DOHH2 (cell line): ENCODE measurements at regions not wholly inside any gene's neighbourhood (a gene's known extent, or its start where the extent isn't known, plus 50 kb on each side); places are given as distances from the start of the nearest gene placed in this dataset.

Experiments used
- H3F3A ChIP-seq: fragments of 200-600 bp; sonication (generic), shearing (Covaris generic); 2 replicates; pipeline ENCODE4 v1.6.0; 2016; ENCODE audit warnings: antibody characterized with exemption, mild to moderate bottlenecking; ENCODE audit not compliant: control insufficient read depth, insufficient read depth
- H3K27ac ChIP-seq: fragments of 200-600 bp; sonication (generic); 2 replicates; pipeline ENCODE4 v1.5.1; 2014; ENCODE audit warnings: low read depth, mild to moderate bottlenecking, low read length, moderate library complexity
- H3K27me3 ChIP-seq: fragments of 200-600 bp; sonication (generic); 2 replicates; pipeline ENCODE4 v1.6.1; 2014; ENCODE audit warnings: mild to moderate bottlenecking, low read length, mixed read lengths; ENCODE audit not compliant: control insufficient read depth
- H3K36me3 ChIP-seq: fragments of 200-600 bp; sonication (generic); 2 replicates; pipeline ENCODE4 v1.6.1; 2014; ENCODE audit warnings: mild to moderate bottlenecking, low read length, moderate library complexity, mixed read lengths; ENCODE audit not compliant: control insufficient read depth
- H3K4me1 ChIP-seq: fragments of 200-600 bp; sonication (generic); 2 replicates; pipeline ENCODE4 v1.6.1; 2014; ENCODE audit warnings: mild to moderate bottlenecking, low read length, mixed read lengths; ENCODE audit not compliant: control insufficient read depth
- H3K4me2 ChIP-seq: fragments of 200-600 bp; sonication (generic); 2 replicates; pipeline ENCODE4 v1.6.0; 2014; ENCODE audit warnings: mild to moderate bottlenecking, low read length, moderate library complexity
- H3K4me3 ChIP-seq: fragments of 200-600 bp; sonication (generic); 2 replicates; pipeline ENCODE4 v1.5.1; 2014; ENCODE audit warnings: mild to moderate bottlenecking, low read length, mixed read lengths
- H3K79me2 ChIP-seq: fragments of 200-600 bp; sonication (generic); 2 replicates; pipeline ENCODE4 v1.6.1; 2014; ENCODE audit warnings: mild to moderate bottlenecking, low read length, mixed read lengths; ENCODE audit not compliant: control insufficient read depth
- H3K9me2 ChIP-seq: fragments of 200-600 bp; sonication (generic); replicated peaks from 2 replicates; pipeline ENCODE4 v1.6.1; 2014; ENCODE audit warnings: mild to moderate bottlenecking, low read length, mixed read lengths; ENCODE audit not compliant: control insufficient read depth
- H3K9me3 ChIP-seq: fragments of 200-600 bp; sonication (generic); 2 replicates; pipeline ENCODE4 v1.6.1; 2014; ENCODE audit warnings: antibody characterized with exemption, low read length, mixed read lengths; ENCODE audit not compliant: control insufficient read depth, insufficient read depth
- H4K20me1 ChIP-seq: fragments of 200-600 bp; sonication (generic); 2 replicates; pipeline ENCODE4 v1.6.0; 2014; ENCODE audit warnings: low read depth, mild to moderate bottlenecking, antibody characterized with exemption, low read length, moderate library complexity; ENCODE audit not compliant: control insufficient read depth, insufficient read depth
- EZH2phosphoT487 ChIP-seq: fragments of 200-600 bp; sonication (generic); IDR thresholded peaks from 2 replicates; pipeline ENCODE4 v1.6.1; 2017; ENCODE audit warnings: borderline replicate concordance, mild to moderate bottlenecking, antibody characterized with exemption, low read length, moderate library complexity, mixed read lengths
- TF ChIP-seq, protein P1 (sequence below): fragments of 200-600 bp; sonication (generic); IDR thresholded peaks from one replicate; pipeline ENCODE4 v1.5.1; 2014; ENCODE audit warnings: antibody characterized with exemption, mild to moderate bottlenecking, low read depth, low read length; ENCODE audit not compliant: poor library complexity, severe bottlenecking

DNA sequence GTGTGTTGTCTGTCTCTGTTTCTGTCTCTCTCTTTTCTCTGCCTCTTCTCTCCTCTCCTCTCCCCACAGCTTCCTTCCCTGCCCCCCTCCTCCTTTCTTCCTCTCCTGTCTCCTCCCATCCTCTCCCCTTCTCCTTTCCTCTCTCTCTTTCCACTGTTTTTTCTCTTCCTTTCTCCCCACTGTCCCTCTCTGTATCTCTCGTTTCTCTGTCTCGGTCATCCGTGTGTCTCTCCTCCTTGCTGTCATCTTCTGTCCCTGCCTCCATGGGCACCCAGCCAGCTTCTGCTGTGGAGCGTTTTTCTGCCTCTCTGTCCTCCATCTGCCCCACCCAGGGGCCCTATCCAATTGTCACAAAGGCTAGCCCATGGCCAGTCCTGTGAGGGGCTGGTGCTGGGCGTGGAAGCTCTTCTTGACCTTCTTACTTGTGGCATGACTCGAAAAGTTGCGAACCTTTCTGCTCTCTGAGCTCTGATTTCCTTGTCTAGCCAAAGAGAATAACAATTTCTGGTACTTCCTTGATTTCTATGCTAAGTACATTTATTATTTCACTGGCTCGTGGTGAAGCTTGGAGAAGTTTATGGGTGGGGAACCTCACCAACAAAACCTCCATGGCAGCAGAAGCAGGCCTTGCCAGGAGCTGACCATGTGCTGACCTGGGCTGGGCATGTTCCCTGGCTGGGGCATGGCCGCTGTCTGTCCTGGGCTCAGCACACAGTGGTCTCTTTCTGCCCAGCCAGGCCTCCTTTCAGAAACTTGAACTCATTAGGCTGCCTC is 69.3 kb downstream of the CEBPB start:
- no peaks in the 10 kb centered on the region for H4K20me1 ChIP-seq
- no peak overlapping the region for H3K4me2 ChIP-seq
- H3K9me2 ChIP-seq: no peaks in the 10 kb centered on the region
- no peaks in the 10 kb centered on the region for H3K79me2 ChIP-seq
- no peak overlapping the region for H3K4me3 ChIP-seq
- TF ChIP-seq, protein P1, sequence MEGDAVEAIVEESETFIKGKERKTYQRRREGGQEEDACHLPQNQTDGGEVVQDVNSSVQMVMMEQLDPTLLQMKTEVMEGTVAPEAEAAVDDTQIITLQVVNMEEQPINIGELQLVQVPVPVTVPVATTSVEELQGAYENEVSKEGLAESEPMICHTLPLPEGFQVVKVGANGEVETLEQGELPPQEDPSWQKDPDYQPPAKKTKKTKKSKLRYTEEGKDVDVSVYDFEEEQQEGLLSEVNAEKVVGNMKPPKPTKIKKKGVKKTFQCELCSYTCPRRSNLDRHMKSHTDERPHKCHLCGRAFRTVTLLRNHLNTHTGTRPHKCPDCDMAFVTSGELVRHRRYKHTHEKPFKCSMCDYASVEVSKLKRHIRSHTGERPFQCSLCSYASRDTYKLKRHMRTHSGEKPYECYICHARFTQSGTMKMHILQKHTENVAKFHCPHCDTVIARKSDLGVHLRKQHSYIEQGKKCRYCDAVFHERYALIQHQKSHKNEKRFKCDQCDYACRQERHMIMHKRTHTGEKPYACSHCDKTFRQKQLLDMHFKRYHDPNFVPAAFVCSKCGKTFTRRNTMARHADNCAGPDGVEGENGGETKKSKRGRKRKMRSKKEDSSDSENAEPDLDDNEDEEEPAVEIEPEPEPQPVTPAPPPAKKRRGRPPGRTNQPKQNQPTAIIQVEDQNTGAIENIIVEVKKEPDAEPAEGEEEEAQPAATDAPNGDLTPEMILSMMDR: no peak
- no peak for TF ChIP-seq EZH2phosphoT487
- H3K4me1 ChIP-seq: no peaks in the 10 kb centered on the region
- H3K27me3 ChIP-seq: no peaks in the 10 kb centered on the region
- no peaks in the 10 kb centered on the region for H3F3A ChIP-seq
- no peaks in the 10 kb centered on the region for H3K36me3 ChIP-seq
- H3K9me3 ChIP-seq: no peaks in the 10 kb centered on the region
- H3K27ac ChIP-seq: no peak overlapping the region

- Histone ChIP-seq H3K9me2 (no peaks in the 10 kb centered on the region), H3F3A (no peaks in the 10 kb centered on the region), H3K36me3 (no peaks in the 10 kb centered on the region), H3K27me3 (no peaks in the 10 kb centered on the region), H4K20me1 (no peaks in the 10 kb centered on the region), H3K4me2 (no peak overlapping the region), H3K4me3 (no peak overlapping the region), H3K4me1 (no peaks in the 10 kb centered on the region), H3K27ac (no peak overlapping the region), H3K79me2 (no peaks in the 10 kb centered on the region), H3K9me3 (no peaks in the 10 kb centered on the region)
- TF ChIP-seq, protein P1: no peak
- no peak for TF ChIP-seq EZH2phosphoT487
Observed at GRCh38 chr20:50260479-50261221, 70.0 kb downstream of the CEBPB start.

- no peaks in the 10 kb centered on the region for H3K79me2 ChIP-seq
Observed at GRCh38 chr20:50261471-50262212, 71.0 kb downstream of the CEBPB start.

More at GRCh38 chr20:50261471-50262212, 71.0 kb downstream of the CEBPB start:
- H3K4me1 ChIP-seq: no peaks in the 10 kb centered on the region
- no peaks in the 10 kb centered on the region for H3F3A ChIP-seq
- H3K27me3 ChIP-seq: no peaks in the 10 kb centered on the region
- no peaks in the 10 kb centered on the region for H3K36me3 ChIP-seq
- no peak overlapping the region for H3K4me2 ChIP-seq
- H3K27ac ChIP-seq: no peak overlapping the region
- TF ChIP-seq EZH2phosphoT487: no peak
- TF ChIP-seq, protein P1: no peak
- H3K9me3 ChIP-seq: no peaks in the 10 kb centered on the region
- H3K4me3 ChIP-seq: no peak overlapping the region
- no peaks in the 10 kb centered on the region for H3K9me2 ChIP-seq
- H4K20me1 ChIP-seq: no peaks in the 10 kb centered on the region
